ENCODE measurements at regions not wholly inside any gene's neighbourhood (a gene's known extent, or its start where the extent isn't known, plus 50 kb on each side); places are given as distances from the start of the nearest gene placed in this dataset.
"Not testable (repeated sequence)": the region's sequence is repeated elsewhere in the genome, so short reads cannot be mapped to it uniquely, and the experiment has no call there.

DNA sequence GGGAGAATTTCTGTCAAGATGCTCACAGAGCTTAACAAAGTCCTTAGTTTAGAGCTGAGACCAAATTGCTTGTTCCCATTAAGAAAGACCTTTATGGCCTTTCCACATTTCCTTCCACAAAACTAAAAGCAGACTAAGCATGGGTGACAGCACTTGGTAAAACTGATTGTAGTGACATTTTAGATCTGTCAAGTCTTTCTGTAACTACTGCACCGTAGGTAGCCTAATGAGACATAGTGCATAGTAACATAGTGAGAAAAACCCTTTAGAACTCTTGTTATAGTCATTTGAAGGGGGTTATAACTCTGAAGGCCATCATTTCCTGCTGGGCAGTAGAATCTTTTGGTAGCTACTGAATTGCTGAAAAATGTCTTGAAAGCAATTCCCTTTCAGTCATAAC, 990.9 kb upstream of the CNTN5 start:
- no peak for DNase-seq (ENCODE audit: low read depth)

DNA sequence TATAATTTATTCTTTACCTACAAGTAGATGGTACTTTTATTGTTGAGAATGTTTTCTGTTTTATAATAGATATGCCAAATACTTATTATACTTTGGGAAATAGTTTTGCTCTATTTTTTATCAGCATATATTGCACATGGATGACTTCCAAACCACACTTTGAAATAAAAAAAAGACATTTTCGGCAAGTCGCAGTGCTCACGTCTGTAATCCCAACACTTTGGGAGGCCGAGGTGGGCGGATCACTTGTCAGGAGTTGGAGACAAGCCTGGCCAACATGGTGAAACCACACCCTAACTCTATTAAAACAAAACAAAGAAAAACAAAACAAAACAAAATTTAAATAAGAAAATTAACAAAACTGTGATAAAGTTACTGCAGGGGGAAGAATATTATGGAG, 983.9 kb upstream of the CNTN5 start:
- no peak for DNase-seq (ENCODE audit: low read depth)

DNA sequence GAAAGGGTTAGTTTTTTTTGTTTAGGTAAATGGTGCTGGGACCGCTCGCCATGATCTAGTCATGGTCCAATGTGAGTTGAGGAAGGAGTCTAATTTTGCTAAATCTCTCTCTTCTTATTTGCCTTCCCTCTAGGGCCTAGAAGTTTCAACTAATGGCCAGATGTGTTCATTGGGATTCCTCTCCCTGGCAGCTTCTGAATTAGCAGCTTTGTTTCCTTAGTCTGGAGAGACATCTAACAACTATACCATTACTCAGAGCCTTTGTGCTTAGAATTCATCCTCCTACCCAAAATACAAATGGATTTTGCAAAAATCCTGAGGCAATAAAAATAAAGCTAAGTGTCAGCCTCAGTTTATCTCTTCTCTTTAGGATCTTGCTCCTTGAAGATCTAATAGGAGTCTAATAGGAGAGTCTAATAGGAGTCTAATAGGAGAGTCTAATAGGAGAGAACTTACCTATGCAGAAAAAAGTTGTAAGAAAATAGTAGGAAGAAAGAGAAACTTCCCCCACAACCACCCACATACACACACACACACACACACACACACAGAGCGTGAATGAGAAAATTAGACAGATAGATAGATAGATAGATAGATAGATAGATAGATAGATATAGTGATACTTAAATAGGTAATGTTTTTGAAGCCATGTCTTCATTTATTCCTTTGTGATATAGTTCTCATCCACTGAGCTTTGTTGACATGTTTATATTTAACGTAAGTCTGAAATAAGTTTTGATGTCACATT, 980.5 kb upstream of the CNTN5 start:
- no peak for DNase-seq (ENCODE audit: low read depth)

- no peak for DNase-seq (ENCODE audit: low read depth)
Measured at GRCh38 chr11:98047647-98048046, 973.1 kb upstream of the CNTN5 start.

DNA sequence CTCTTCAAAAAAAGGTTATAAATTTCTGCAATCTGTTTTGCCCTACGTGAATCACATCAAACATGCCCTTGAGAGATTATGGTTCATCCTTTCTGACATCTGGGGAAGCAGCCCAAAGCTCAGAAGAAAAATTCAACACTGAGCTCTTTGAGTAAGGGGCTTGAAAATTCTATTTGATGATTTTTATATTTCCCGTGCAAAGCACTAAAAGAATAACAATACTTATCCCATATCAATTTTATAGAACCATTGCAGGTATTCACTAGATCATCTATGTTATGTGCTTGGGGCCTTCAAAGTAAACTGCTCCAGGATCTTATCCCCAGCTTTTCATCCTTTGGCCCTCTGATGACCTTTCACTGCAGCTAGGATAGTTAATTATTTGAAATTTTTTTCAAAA, 966.9 kb upstream of the CNTN5 start:
- no peak for DNase-seq (ENCODE audit: low read depth)

DNA sequence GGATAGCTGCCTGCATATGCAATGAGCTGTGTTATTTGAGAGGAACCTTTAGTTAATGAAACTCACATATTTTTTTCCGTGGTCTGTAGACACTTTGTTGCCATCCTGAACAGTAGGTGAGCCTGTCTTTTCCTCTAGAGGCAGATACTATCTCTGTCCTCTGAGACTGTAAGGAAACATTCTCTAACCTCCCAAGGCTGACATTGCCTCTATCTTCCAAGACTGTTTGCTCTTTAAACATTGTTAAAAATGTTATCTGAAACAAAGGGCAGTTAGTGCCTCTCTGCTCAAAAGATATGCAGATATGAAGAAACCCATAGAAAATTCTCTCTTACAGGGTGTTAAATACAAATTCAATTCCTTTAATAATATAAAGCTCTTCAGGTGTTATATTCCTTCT, 963.8 kb upstream of the CNTN5 start:
- DNase-seq (ENCODE audit: low read depth) = no peak

- no peak for DNase-seq (ENCODE audit: low read depth)
Measured at GRCh38 chr11:98059488-98059887, 961.3 kb upstream of the CNTN5 start.

DNA sequence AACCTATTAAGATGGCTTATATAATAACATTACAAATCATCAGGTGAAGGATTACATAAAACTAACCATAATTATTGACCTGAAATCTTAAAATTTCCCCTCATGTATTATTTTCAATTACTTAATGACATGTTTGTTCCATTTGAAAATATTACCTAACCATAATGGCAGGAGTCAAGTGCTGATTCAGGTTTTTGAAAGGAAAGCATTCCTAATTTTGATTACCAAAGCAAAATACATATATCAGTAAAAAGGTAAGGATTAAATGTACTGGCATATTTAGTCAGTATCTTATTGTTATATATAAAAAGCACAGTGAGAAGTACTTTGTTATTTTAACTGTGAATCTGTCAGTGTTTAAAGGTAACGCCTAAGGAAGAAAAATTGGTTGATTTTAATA, 960.0 kb upstream of the CNTN5 start:
- no peak for DNase-seq (ENCODE audit: low read depth)

DNA sequence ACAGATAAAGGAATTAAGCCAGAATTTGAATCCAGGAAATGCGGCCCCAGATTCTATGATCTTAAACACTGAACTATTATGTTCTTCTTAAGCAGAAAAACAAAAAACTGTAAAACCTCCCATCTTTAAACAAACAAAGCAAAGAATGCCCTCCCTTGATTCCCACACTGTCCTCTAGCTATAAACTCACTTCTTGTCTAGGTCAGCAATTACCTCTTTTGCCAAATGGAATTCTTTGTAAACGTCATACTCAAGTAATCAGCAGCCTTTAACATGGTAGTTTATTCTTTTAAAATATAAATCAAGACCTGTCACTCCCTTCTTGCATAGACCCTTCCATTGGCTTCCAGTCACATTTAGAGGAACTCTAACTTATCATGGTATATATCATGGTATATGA, 958.9 kb upstream of the CNTN5 start:
- no peak for DNase-seq (ENCODE audit: low read depth)

DNA sequence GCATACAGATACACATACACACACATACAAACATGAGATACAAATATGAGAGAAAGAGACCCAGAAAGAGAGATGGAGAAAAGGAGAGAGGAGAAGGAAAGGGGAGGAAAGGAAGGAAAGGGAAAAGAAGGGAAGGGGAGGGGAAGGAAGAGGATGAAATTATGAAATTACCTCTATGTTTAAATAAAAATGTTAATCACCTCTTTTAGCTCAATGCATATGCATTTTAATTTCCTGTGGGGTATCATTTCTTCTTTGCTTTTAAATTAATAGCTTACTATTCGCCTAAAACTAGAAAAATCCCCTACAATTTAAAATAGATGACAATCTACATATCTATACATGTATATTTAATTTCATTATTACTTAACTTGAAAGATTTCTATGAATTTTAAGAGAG, 958.0 kb upstream of the CNTN5 start:
- no peak for DNase-seq (ENCODE audit: low read depth)

GRCh38 chr11:98068251-98068650, 952.5 kb upstream of the CNTN5 start:
- no peak for DNase-seq (ENCODE audit: low read depth)

DNA sequence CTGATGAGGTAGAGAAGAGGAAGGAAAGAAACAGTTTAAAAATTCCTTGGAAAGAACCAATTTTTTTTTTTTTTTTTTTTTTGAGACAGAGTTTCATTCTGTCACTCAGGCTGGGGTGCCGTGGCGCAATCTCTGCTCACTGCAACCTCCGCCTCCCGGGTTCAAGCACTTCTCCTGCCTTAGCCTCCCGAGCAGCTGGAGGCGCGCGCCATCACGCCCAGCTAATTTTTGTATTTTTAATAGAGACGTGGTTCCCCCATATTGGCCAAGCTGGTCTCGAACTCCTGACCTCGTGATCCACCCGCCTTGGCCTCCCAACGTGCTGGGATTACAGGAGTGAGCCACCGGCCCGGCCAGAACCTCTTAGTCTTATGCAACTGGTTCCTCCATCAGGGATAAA, 951.6 kb upstream of the CNTN5 start:
- DNase-seq (ENCODE audit: low read depth) = not testable (repeated sequence)

DNA sequence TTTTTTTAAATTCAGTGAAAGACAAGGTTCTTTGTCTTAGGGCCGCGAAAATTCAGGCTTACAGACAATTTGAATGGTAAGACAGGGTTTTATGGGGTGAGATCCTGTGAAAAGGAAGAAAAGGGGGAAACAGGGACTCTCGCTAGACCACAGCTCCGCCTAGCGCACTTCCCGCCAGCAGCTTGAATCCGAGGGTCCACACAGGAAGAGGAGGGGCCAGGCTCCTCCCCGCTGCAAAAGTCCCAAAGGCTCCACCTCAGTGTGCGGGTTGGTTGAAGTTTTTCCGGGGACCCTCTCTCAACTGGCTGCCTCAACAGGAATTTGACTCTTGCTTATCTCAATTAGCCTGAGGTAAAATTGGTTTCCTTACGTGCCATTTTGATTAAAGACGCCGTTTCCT, 950.9 kb upstream of the CNTN5 start:
- DNase-seq (ENCODE audit: low read depth) = peak; percentile 2

DNA sequence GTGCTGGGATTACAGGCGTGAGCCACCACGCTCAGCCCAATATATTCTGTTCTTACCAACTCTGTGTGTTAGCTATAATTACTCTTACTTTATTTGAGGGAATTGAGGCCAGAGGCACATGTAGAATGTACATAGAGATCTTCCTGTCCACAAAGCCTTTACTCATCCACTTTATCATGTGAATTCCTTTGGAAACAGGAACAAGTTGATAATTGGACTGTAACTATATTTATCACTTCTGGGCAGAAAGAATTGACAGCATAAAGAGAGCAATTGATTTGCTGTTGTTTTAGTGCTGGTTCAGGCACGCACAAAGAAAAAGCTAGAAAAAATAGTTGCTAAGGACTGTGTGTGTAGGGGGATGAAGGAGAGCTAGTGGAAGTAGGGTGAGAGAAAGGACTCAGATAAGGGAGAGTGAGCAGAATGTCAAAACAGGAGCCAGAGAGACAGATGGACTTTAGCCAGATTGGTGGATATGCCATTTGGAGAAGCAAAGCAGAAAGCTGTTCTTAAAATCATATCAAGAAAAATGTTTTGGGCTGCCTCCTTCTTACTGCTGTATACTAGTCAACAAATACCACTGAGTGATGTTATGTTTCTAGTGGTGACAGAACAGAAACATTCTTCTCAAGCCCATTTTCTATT, 929.8 kb upstream of the CNTN5 start:
- no peak for DNase-seq (ENCODE audit: low read depth)

DNA sequence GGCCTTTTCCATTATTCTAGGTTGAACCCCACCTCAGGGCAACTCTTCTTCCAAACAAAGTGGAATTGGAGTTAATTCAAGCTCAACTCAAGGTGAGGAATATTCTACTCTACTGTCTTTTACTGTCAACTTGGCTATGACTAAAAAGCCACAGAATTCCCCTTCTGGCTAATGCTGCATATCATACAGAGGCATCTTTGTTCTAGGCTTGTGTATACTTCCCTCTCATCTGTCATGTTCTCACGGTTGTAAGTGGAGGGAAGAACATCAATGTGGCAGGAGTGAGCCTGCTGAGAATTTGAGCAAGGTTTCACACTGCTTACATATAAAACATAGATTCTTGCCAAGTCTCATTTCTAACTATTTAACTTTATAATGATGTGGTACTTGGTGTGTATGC, 921.4 kb upstream of the CNTN5 start:
- peak; percentile 6 for DNase-seq (ENCODE audit: low read depth)

DNA sequence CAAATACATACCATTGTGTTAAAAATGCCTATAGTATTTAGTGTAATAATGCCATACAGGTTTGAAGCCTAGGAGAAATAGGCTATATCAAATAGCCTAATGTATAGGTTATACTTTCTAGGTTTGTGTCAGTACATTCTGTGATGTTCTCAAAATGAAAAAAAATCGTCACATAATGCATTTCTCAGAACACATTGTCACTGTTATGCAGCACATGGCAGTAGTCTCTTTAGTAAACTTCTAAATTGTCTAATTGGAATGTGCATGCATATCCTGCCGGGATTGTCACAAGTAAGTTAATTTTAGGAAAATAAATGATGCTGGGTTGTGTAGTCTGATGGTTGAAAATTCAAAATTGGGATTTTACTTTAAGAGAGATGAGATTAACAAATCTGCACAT, 920.1 kb upstream of the CNTN5 start:
- no peak for DNase-seq (ENCODE audit: low read depth)

GRCh38 chr11:98101329-98101728, 919.4 kb upstream of the CNTN5 start:
- DNase-seq (ENCODE audit: low read depth) = no peak

DNA sequence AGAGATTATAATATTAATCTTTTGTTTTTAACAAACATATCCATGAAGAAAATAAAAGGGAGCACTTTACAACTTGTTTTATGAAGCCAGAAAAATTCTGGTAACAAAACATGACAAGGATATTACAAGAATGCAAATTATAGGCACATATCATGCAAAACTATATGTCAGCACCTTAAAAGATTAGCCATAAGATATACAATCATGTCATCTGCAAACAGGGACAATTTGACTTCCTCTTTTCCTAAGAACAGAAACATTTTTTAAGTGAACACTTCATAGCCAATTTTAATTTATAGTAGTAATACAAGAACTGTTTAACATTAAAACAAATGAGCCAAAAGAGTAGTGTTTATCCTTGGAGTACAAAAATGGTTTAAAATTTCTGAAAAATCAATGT, 916.5 kb upstream of the CNTN5 start:
- DNase-seq (ENCODE audit: low read depth) = no peak

- no peak for DNase-seq (ENCODE audit: low read depth)
Measured at GRCh38 chr11:98107736-98108135, 913.0 kb upstream of the CNTN5 start.

DNA sequence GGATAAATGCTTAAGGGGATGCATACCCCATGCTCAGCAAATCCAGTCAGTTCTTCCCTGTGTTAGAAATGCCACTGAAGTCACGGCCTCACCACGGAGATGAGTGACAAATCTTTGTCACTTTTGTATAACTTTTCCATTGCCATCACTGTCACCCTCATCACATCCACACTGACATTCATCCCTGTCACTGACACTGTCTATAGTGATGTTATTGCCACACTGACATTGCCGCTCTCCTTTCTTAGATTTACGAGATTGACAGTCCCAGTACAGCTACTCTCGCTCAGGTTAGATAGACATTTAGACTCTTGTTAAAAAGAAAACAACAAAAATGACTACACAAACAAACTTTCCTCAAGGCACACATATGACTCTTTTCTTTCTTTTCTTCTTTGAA, 910.7 kb upstream of the CNTN5 start:
- no peak for DNase-seq (ENCODE audit: low read depth)

DNA sequence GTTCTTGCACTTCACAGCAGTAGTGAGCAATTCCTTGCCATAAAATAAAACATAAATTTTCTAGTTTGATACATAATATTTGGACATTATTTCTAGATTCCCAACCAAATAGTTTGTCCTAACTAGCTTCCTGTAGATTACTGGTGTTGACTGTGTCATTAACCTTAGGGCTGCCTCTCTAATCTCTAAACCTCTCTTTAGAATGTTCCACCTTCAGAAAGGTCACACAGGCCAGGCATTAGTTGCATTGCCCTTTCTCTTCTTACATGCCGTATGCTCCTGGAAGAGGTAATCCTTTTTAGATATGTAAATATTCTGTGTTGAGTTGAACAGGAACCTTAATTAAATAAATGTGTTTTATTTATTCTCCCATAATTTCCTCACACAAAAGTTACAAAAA, 904.9 kb upstream of the CNTN5 start:
- no peak for DNase-seq (ENCODE audit: low read depth)

DNA sequence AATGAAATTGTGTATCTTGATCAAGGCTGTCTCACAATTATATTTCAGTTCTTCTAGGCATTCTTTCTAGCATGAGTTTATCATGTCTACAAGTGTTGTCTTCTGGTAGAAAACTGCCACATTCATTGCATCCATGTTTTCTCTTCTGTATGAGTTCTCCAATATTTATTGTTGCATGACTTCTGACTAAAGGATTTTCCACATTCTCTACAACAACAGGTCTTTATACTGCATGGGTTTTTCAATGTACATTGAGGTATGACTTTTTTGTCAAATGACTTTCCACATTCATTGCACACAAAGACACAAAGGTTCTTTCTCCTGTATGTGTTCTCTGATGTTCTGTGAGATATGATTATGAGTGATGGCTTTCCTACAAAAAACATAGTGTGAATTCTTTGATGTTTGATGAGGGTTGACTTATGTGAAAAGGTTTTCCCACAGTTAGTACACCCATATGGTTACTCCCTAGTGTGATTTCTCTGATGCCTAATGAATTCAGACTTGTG, 890.6 kb upstream of the CNTN5 start:
- DNase-seq (ENCODE audit: low read depth) = no peak

DNA sequence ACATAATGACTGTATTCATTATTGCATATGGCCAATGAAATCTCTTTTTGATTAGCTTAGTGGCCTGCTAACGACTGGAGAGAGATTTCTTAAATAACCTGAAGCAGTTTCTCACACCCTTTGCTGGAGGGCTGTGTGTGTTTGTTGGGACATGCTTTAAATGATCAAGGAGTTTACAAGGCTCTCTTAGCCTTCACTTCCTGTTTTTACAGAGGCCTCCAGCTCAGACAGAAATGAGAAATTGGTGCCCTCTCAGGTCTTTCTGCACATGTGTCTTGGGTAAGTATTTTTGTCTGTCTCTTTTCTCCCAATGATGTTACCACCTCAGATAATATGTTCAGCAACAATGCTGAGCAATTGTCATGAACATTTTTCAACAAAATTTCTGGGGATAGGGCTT, 884.4 kb upstream of the CNTN5 start:
- no peak for DNase-seq (ENCODE audit: low read depth)

DNA sequence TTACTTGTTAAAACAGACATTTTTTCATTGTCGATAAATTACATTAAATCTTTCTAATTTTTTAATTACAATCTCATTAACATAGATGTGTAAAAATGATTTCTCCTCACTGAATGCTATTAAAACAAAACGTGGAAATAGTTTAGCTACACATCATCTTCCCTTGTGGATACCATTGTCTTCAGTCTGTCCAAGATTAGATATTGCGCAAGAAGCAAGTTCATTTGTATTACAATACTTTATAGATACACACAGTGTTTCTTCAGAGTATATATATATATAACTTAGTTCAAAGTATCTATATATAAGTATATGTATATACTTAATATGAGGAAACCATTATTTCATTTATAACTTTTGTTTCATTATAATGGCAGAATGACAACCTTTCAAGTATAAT, 883.3 kb upstream of the CNTN5 start:
- DNase-seq (ENCODE audit: low read depth) = no peak
